ENCODE measurements at regions not wholly inside any gene's neighbourhood (a gene's known extent, or its start where the extent isn't known, plus 50 kb on each side); places are given as distances from the start of the nearest gene placed in this dataset.

DNA sequence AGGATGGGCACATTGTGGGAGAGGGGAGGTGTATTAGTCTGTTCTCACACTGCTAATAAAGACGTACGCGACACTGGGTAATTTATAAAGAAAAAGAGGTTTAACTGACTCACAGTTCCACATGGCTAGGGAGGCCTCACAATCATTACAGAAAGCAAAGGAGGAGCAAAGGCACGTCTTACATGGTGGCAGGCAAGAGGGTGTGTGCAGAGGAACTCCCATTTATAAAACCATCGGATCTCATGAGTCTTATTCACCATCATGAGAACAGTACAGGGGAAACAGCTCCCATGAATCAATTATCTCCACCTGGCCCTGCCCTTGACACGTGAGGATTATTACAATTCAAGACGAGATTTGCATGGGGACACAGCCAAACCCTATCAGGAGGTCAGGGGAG lies 266.7 kb downstream of the HAUS1 start:
- no peak for DNase-seq
- no peak overlapping the region for H3K4me3 ChIP-seq
- H3K4me1 ChIP-seq (ENCODE audit: insufficient read depth) = no peaks in the 10 kb centered on the region
- no peak overlapping the region for H3K9ac ChIP-seq
- no peak overlapping the region for H3K27ac ChIP-seq
- no peaks in the 10 kb centered on the region for H3K79me2 ChIP-seq (ENCODE audit: insufficient read depth)
- no peaks in the 10 kb centered on the region for H4K20me1 ChIP-seq (ENCODE audit: insufficient read depth)
- H3K36me3 ChIP-seq (ENCODE audit: low read depth) = no peaks in the 10 kb centered on the region
- H2AFZ ChIP-seq = no peak overlapping the region
- TF ChIP-seq EZH2phosphoT487 (IDR thresholded peaks at IDR 0.05; ENCODE audit: insufficient read depth, low read depth) = no peak
- no peak for TF ChIP-seq EZH2 (IDR thresholded peaks at IDR 0.05; ENCODE audit: insufficient read depth, poor library complexity, severe bottlenecking)
- in situ Hi-C loops (cut with MboI) = no loop called here
- H3K4me2 ChIP-seq (ENCODE audit: unreplicated experiment) = no peak overlapping the region
- WGBS, 2 experiments (ENCODE audit: low coverage in 1 of 2, low lambda C conversion rate in 2 of 2, missing lambda C conversion rate in 2 of 2) = 44% methylated on average over 7 of the region's 7 CpGs
- H3K27me3 ChIP-seq (replicated peaks; ENCODE audit: insufficient read depth) = peaks cover 9% of the 10 kb centered on the region; the same call in 1 of the 2 replicates
- H3K9me3 ChIP-seq (ENCODE audit: low read depth) = no peaks in the 10 kb centered on the region
- no peaks in the 10 kb centered on the region for H3F3A ChIP-seq (ENCODE audit: insufficient read depth)
- no peaks in the 10 kb centered on the region for H3K9me2 ChIP-seq (ENCODE audit: insufficient read depth)

DNA sequence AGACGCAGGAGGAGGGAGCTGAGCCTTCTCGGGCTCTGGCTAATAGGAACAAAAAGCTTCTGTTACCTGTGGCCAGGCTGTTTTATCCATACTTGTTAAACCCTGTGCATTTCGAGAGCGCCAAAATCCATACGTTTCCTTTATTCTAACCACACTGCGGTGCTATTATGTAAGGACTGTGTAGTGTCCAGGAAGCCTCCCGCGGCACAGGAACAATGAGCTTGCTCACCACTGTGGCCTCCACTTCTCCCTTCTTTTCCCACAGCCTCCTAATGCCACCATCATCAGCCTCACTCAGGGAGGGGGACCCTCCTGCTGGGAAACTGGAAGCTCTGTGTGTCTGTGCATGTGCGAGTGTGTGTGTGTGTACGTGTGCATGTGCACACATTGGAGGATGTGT lies 268.5 kb downstream of the HAUS1 start:
- in situ Hi-C loops (cut with MboI) = no loop called here
- TF ChIP-seq EZH2phosphoT487 (IDR thresholded peaks at IDR 0.05; ENCODE audit: insufficient read depth, low read depth) (no peak), EZH2 (IDR thresholded peaks at IDR 0.05; ENCODE audit: insufficient read depth, poor library complexity, severe bottlenecking) (no peak)
- Histone ChIP-seq H3K79me2 (ENCODE audit: insufficient read depth) (no peaks in the 10 kb centered on the region), H3K9ac (no peak overlapping the region), H3K27me3 (replicated peaks; ENCODE audit: insufficient read depth) (peaks cover 7% of the 10 kb centered on the region; the same call in 1 of the 2 replicates), H2AFZ (no peak overlapping the region), H3K4me1 (ENCODE audit: insufficient read depth) (no peaks in the 10 kb centered on the region), H3K9me3 (ENCODE audit: low read depth) (no peaks in the 10 kb centered on the region), H3K36me3 (ENCODE audit: low read depth) (no peaks in the 10 kb centered on the region), H4K20me1 (ENCODE audit: insufficient read depth) (no peaks in the 10 kb centered on the region), H3K9me2 (ENCODE audit: insufficient read depth) (no peaks in the 10 kb centered on the region), H3K27ac (no peak overlapping the region), H3K4me3 (no peak overlapping the region), H3K4me2 (ENCODE audit: unreplicated experiment) (no peak overlapping the region), H3F3A (ENCODE audit: insufficient read depth) (no peaks in the 10 kb centered on the region)
- WGBS, 2 experiments (ENCODE audit: low coverage in 1 of 2, low lambda C conversion rate in 2 of 2, missing lambda C conversion rate in 2 of 2) = 60 to 61% methylated on average over 10 of the region's 10 CpGs
- no peak for DNase-seq

DNA sequence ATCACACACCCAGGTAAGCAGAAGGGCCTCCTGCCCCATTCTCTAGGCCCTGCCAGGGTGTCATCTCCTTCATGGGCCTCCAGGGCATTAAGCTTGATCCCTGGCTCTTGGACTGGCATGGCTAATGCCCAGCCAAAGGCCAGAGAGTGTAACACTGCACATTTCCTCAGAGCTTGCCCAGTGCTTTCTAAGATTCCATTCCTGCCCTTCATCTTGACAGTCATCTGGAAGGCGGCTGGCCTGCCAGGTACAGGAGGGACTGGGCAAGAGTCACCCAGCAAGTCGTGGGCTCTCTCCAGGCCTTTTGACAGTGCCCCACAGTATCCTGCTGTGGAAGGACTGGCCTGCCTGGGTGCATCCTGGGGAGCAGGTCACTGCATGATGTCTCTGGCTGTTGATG lies 268.9 kb downstream of the HAUS1 start:
- Histone ChIP-seq H3K79me2 (ENCODE audit: insufficient read depth) (no peaks in the 10 kb centered on the region), H3K9ac (no peak overlapping the region), H3K27ac (no peak overlapping the region), H2AFZ (no peak overlapping the region), H3K9me2 (ENCODE audit: insufficient read depth) (no peaks in the 10 kb centered on the region), H3K4me2 (ENCODE audit: unreplicated experiment) (no peak overlapping the region), H3K4me3 (no peak overlapping the region), H3K27me3 (replicated peaks; ENCODE audit: insufficient read depth) (peaks cover 6% of the 10 kb centered on the region; the same call in 1 of the 2 replicates), H4K20me1 (ENCODE audit: insufficient read depth) (no peaks in the 10 kb centered on the region), H3K9me3 (ENCODE audit: low read depth) (no peaks in the 10 kb centered on the region), H3K4me1 (ENCODE audit: insufficient read depth) (no peaks in the 10 kb centered on the region), H3F3A (ENCODE audit: insufficient read depth) (no peaks in the 10 kb centered on the region), H3K36me3 (ENCODE audit: low read depth) (no peaks in the 10 kb centered on the region)
- WGBS, 2 experiments (ENCODE audit: low coverage in 1 of 2, low lambda C conversion rate in 2 of 2, missing lambda C conversion rate in 2 of 2) = 5 to 9% methylated on average over 2 of the region's 2 CpGs
- in situ Hi-C loops (cut with MboI) = no loop called here
- TF ChIP-seq EZH2phosphoT487 (IDR thresholded peaks at IDR 0.05; ENCODE audit: insufficient read depth, low read depth) = no peak
- TF ChIP-seq EZH2 (IDR thresholded peaks at IDR 0.05; ENCODE audit: insufficient read depth, poor library complexity, severe bottlenecking) = no peak
- DNase-seq = no peak

DNA sequence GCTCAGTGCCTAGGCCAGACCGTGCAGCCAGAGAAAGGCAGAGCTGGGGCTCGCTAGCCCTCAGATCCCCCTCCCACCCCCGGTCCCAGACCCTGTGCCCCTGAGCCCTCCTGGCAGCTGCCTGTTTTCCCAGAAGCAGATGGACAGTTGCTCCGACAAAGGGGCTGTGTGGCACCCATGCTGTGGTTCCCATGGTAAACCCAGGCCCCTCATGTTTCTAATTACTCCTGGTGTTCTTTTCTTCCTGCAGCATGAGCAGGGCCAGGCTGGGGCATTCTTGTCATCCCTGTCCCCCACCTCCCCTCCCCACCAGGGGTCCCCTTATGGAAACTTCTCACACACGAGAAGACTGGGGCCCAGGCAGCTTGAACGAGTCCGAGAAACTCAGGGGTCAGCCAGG lies 269.6 kb downstream of the HAUS1 start:
- H3K9ac ChIP-seq = no peak overlapping the region
- H3K27ac ChIP-seq = no peak overlapping the region
- in situ Hi-C loops (cut with MboI) = no loop called here
- H3K4me3 ChIP-seq = no peak overlapping the region
- no peak for DNase-seq
- peaks cover 6% of the 10 kb centered on the region; the same call in 1 of the 2 replicates for H3K27me3 ChIP-seq (replicated peaks; ENCODE audit: insufficient read depth)
- H3K9me3 ChIP-seq (ENCODE audit: low read depth) = no peaks in the 10 kb centered on the region
- no peaks in the 10 kb centered on the region for H4K20me1 ChIP-seq (ENCODE audit: insufficient read depth)
- TF ChIP-seq EZH2 (IDR thresholded peaks at IDR 0.05; ENCODE audit: insufficient read depth, poor library complexity, severe bottlenecking) (no peak), EZH2phosphoT487 (IDR thresholded peaks at IDR 0.05; ENCODE audit: insufficient read depth, low read depth) (no peak)
- no peaks in the 10 kb centered on the region for H3K36me3 ChIP-seq (ENCODE audit: low read depth)
- WGBS, 2 experiments (ENCODE audit: low coverage in 1 of 2, low lambda C conversion rate in 2 of 2, missing lambda C conversion rate in 2 of 2) = 31% methylated on average over 6 to 7 of the region's 7 CpGs
- no peaks in the 10 kb centered on the region for H3K79me2 ChIP-seq (ENCODE audit: insufficient read depth)
- H3K4me2 ChIP-seq (ENCODE audit: unreplicated experiment) = no peak overlapping the region
- no peaks in the 10 kb centered on the region for H3K4me1 ChIP-seq (ENCODE audit: insufficient read depth)
- no peaks in the 10 kb centered on the region for H3F3A ChIP-seq (ENCODE audit: insufficient read depth)
- no peaks in the 10 kb centered on the region for H3K9me2 ChIP-seq (ENCODE audit: insufficient read depth)
- no peak overlapping the region for H2AFZ ChIP-seq

DNA sequence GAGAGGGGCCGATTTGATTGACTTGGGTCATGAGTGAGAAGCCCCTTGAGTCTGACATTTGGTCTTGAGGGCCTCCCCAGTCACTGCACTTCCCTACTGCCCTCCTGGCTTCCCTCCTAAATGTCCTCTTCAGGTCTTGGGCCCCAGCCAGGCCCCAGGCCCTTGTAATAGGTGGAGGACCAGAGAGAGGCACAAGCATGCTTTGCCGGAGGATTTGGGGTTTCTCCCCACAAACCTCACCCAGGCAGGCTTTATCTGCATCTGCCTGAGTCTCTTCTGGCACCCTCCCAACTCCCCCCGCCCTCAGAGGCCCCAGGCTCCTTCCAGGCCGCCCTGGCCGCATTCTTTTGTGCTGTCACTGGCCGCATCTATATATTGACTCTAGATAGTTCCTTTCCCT lies 270.7 kb downstream of the HAUS1 start:
- Histone ChIP-seq H3K79me2 (ENCODE audit: insufficient read depth) (no peaks in the 10 kb centered on the region), H3K4me3 (no peak overlapping the region), H3F3A (ENCODE audit: insufficient read depth) (no peaks in the 10 kb centered on the region), H4K20me1 (ENCODE audit: insufficient read depth) (no peaks in the 10 kb centered on the region), H2AFZ (no peak overlapping the region), H3K9ac (no peak overlapping the region), H3K36me3 (ENCODE audit: low read depth) (no peaks in the 10 kb centered on the region), H3K9me2 (ENCODE audit: insufficient read depth) (no peaks in the 10 kb centered on the region), H3K9me3 (ENCODE audit: low read depth) (no peaks in the 10 kb centered on the region), H3K4me1 (ENCODE audit: insufficient read depth) (no peaks in the 10 kb centered on the region), H3K4me2 (ENCODE audit: unreplicated experiment) (no peak overlapping the region), H3K27ac (no peak overlapping the region), H3K27me3 (replicated peaks; ENCODE audit: insufficient read depth) (peaks cover 6% of the 10 kb centered on the region; the same call in 1 of the 2 replicates)
- in situ Hi-C loops (cut with MboI) = no loop called here
- no peak for TF ChIP-seq EZH2 (IDR thresholded peaks at IDR 0.05; ENCODE audit: insufficient read depth, poor library complexity, severe bottlenecking)
- no peak for TF ChIP-seq EZH2phosphoT487 (IDR thresholded peaks at IDR 0.05; ENCODE audit: insufficient read depth, low read depth)
- no peak for DNase-seq
- WGBS, 2 experiments (ENCODE audit: low coverage in 1 of 2, low lambda C conversion rate in 2 of 2, missing lambda C conversion rate in 2 of 2) = 39% methylated on average over 6 of the region's 6 CpGs
